Activated CD4-positive, alpha-beta T cell treated with anti-CD3 and anti-CD28 coated beads, Interleukin-2, amount 50 U/mL, for 48 hours (primary cell): ENCODE measurements at regions not wholly inside any gene's neighbourhood (a gene's known extent, or its start where the extent isn't known, plus 50 kb on each side); places are given as distances from the start of the nearest gene placed in this dataset.
"Not testable (repeated sequence)": the region's sequence is repeated elsewhere in the genome, so short reads cannot be mapped to it uniquely, and the experiment has no call there.

ENCODE experiments used
- DNase-seq, 2 experiments: peaks; one replicate each; pipeline ENCODE4 v3.0.0-alpha.2; 2020

DNA sequence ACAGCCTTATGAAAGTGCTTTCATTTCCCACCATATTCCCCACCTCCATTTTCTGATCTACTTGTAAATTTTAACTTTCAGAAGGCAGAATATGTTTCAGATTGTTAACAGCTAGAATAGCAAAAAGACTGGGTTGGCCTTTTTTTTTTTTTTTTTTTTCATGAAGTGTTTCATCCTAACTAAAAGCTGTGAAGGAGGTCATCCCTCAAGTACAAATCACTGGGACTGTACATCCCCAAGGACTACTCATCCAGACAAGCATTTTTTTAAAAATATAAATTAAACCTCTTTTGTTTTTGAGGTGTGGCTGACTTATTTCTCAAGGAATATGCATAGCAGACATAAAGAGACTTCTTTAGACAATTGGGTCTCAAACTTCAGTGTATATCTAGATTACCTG, 542.1 kb upstream of the TUSC1 start:
- no peak for DNase-seq

DNA sequence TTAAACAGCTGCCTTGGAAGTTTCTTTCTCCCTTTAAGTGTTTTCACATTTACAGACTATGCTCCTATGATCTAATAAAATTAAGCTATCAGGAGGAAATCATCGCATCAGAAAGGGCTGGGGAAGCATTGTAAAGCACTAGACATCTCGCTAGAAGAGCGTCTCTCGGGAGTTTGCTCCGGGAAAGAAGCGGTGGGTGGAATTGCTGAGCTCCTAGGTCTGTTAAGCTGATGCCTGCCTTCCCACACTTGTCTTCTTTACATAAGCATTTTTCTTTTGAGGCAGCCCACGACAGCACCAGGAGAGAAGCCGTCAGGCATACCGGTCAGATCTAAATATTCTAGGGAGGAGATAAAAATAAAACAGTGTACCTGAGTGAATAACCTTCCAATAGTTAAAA, 541.7 kb upstream of the TUSC1 start:
- no peak for DNase-seq

DNA sequence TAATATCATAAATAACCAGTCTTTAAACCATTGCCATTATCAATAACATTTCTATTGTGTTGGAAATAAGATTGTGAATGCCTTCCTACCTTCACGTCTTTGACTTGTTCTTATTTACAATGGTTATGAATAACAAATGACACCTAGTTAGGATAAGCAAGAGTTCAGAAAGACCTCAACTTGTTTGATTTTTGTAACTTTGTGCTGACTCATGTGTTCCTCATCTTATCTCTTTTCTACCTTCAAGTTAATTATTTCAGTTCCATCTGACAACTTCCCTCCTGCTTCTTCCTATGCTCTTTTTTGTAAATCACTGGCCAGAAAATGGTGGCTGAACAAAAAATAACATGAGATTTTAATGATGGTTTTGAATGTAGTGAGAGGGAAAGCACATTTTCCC, 538.5 kb upstream of the TUSC1 start:
- DNase-seq = no peak

DNA sequence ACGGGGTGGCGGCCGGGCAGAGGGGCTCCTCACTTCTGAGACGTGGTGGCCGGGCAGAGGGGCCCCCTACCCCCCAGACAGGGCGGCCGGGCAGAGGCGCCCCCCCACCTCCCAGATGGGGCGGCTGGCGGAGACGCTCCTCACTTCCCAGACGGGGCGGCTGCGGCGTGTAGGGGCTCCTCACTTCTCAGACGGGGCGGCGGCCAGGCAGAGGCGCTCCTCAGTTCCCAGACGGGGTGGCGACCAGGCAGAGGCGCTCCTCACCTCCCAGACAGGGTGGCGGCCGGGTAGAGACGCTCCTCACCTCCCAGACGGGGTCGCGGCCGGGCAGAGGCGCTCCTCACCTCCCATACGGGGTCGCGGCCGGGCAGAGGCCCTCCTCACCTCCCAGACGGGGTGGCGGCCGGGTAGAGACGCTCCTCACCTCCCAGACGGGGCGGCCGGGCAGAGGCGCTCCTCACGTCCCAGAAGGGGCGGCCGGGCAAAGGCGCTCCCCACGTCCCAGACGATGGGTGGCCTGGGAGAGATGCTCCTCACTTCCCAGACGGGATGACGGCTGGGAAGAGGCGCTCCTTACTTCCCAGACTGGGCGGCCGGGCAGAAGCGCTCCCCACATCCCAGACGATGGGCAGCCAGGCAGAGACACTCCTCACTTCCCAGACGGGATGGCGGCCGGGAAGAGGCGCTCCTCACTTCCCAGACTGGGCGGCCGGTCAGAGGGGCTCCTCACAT, 536.6 kb upstream of the TUSC1 start:
- not testable (repeated sequence) for DNase-seq

DNA sequence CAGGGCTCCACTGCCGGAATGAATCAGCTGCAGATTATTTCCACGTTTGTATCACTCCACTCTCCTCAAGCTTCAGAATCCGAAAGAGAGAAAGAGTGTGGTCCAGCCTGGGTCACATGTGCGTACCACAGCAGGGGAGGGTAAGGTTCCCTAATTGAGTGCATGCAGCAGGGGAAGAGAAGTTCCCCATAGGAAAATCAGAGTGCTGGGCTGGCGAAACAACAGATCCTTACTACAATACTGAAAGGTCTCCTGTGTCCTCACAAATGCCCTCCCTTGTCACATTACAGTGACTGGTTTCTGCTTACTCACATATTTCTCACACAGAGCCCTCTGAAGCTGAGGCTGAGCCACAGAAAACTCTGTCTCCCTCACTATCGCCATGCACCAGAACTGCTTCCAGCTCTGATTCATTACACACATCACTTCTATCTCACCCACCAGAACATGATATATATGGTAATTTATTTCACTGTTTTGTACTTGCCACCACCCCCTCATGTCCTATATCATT, 532.2 kb upstream of the TUSC1 start:
- no peak for DNase-seq

DNA sequence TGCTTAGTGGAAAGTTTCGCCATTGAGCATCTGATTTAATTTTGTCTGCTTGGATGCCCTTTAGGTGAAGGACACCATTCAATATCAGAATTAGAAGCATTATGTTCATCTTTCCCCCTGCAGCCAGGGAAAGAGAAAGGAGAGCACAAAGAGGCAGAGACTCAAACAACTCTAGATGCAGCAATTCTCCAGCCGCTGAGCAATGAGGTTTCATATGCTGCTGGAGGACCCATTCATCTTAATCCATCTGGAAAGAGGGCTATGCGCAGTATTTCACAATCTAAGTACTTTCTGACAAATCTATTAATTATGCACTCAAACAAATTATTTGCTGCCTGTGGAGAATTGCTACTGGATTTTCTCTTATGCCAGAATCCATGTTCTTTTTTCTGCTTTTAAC, 527.0 kb upstream of the TUSC1 start:
- no peak for DNase-seq

DNA sequence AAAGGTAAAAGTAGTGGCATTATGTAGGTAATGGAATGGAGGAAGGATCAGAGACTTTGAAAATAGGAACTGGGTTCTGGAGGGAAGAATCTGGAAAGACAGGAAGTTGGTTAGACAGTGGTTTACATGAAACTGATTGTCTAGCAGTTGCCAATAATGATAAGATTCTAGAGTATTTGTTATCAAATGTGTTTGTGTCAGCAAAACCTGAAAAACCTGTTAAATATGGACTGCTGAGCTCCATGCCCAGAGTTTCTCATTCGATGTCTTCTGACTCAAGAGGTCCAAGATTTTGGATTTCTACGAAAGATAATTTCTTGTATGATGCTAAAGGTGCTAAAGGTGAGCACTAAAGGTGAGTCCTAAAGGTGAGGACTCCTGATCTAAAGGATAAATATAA, 515.0 kb upstream of the TUSC1 start:
- no peak for DNase-seq

DNA sequence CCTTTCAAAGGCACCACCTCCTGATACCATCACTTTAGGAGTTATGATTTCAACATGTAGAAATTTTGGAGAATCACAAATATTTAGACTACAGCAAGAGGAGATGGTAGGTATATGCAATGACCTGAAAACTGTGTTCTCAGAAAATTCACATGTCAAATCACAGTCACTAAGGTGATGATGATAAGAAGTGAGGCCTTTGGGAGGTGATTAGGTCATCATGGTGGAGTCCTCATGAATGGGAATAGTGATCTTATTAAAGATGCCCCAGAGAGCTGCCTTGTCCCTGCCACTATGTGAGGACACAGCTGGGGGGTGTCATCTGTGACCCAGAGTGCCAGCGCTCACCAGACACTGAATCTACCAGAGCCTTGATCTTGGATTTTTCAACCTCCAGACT, 513.5 kb upstream of the TUSC1 start:
- DNase-seq = no peak

DNA sequence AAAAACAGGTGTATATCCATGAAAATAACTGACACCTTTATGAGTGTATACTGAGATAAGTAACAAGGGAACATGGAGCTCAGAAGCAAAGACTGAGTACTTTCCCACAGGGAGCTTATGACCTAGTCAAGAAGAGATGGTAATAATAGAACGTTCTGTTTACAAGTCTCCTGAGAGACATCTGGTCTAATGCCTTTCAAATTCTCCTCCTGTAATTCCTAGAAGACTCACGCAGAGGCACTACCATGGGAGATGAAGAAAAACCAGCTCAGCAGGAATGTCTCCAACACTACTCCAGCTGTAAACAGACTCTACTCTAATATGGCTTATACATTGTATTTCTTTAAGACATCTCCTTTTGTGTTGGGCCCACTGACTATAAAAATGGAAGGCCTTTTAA, 503.6 kb upstream of the TUSC1 start:
- no peak for DNase-seq

DNA sequence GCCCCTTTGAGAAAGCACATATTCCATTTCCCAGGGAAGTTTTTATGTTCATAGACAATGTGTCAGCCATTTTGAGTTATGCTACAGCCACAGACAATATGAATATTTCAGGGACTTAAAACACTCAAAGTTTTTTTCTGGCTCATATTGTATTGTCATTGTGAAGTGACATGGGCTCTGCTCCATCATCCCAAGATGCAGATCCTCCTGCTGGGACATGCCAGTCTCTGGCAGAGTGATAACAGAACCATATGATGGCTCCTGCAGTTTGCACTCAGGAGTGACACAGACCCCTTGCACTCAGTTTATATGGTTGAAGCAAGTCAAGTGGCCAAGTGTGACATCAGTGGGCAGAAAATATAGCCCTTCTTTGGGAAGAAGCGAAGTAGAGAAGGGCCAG, 498.4 kb upstream of the TUSC1 start:
- no peak for DNase-seq

DNA sequence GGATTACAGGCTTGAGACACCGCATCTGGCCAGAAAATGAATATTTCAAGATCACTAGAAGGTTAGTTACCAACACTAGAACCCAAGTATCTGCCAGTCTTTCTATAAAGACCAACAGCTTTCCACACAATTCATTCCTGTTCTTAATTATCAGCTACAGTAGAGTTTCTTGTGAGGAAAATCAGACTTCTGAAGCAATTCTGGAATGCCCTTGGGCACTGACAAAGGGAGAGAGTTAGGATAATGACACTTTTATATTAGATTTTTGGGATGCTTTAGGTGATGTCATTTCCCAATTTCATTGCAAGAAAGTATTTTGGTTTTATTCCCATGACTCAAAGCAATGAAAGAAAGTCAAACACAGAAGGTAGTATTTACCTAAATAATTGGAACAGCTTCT, 497.0 kb upstream of the TUSC1 start:
- no peak for DNase-seq

DNA sequence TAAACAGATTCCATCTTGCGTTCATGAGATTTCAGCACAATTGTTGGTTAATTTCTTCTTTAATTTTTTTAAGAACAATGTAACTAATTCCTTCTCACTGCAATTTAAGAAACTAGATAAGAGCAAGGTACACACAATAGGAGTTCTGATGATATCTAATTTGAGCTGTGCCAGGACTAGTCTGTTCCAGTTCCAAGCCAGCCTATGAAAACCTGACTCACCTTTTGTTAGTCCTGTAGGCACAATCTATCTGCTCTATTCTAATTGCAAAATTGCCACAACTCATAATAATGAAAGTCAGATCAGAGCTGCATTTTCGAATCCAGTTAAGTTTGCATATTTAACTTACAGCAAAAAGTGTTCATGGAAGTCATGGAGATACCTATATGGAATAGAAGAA, 494.1 kb upstream of the TUSC1 start:
- DNase-seq = no peak

DNA sequence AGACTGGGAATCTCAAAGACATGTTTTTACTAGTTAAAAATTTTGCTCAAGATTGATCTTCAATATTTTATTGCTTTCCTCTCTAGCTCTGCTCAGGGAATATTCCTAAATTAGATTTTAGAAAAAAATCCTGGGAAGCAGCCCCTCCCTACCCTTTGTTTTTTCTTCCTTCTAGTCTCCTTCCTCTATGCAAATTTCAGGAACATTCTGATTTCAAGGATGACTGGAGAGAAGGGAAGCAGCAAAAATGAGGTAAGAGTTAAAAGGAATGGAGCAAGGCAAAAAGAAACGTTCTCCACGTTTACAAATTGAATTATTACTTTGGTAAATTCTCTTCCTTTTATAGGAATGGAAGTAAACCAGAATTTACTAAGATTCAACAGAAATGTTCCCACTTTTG, 493.4 kb upstream of the TUSC1 start:
- DNase-seq = no peak

DNA sequence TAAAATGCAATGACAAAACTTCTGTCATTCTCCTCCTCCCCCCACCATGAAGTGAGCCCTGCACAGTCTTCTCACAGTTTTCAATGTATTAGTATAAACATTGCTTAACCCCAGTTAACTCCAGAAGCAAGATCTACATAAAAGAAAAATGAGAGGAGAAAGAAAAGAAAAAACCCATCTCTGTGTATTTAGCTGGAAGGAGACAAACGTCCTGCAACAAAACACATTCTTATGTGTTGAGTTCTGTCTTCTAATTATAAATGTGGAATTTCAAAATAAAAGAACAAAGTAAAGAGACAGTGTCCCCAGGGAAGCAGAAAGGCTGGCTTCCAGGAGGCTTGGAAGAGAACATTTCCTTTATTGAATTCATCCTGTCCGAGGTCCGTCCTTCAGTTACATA, 491.9 kb upstream of the TUSC1 start:
- DNase-seq = no peak

DNA sequence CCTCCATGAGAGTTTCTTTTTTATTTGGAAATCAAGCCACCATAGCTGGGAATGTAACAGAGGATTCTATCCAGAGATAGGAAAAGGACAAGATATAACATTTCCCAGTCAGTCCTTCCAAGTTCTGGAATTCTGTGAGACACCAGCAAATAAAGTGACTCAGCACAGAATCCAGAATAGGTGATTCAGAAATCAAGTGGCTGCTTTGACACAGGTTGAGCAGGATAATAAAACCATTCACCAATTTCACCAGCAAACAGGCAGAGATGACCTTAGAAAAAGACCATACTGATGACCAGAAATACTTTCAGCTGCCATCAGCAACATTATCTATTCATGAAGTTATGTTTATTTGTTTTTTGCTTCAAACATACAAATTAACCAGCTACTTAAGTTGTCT, 491.5 kb upstream of the TUSC1 start:
- no peak for DNase-seq

DNA sequence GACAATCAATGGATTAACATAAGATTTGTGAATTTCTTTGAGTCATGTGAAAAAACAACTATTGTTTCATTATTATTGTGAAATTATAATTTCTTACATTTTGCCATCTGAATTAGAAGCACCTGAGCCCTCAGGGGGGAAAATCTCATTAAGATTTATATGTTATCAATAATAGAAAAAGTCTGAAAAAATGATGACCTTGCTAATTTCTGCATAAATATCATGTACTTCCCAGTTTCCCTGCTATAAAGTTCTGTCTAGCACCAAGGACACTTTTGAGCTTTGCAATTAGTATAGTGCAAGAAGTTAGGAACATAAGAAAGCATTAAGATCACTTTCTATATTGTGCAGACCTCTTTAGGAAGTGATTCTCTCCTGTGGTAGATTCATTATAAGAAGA, 488.3 kb upstream of the TUSC1 start:
- DNase-seq = no peak

DNA sequence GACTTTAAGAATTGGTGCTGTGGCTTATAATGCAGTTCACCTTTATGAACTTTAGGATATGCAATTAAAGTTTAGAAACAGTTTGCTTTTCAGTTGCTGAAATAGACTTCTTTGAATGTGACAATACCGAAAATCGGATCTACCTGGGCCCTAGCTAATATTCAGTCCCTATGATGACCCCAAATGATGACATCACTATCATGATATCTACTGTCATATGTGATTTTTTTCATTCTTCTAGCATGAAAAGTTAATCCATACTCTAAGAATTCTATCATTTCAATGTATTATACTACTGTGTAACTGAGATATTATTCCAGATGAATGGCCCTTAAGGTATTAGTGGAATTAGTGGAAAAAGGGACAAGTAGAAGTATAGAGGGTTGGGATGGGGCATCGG, 487.2 kb upstream of the TUSC1 start:
- no peak for DNase-seq

DNA sequence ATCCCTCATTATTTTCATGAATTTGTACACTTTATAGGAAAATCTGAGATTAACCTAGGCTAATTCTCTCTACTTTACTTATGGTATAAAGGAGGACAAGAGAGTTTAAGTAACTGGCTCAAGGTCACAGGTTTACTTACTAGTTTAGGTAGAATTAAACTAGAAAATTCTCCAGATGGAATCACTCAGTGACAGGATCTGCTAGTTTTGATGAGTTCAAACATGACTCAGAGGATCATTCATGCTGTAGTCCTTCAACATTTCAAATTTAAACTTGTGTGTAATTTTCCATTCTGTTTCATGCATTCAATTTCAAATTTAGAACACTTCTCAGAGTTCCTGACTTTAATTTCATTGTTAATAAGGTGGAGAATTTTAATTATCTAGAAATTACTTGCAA, 485.7 kb upstream of the TUSC1 start:
- no peak for DNase-seq

DNA sequence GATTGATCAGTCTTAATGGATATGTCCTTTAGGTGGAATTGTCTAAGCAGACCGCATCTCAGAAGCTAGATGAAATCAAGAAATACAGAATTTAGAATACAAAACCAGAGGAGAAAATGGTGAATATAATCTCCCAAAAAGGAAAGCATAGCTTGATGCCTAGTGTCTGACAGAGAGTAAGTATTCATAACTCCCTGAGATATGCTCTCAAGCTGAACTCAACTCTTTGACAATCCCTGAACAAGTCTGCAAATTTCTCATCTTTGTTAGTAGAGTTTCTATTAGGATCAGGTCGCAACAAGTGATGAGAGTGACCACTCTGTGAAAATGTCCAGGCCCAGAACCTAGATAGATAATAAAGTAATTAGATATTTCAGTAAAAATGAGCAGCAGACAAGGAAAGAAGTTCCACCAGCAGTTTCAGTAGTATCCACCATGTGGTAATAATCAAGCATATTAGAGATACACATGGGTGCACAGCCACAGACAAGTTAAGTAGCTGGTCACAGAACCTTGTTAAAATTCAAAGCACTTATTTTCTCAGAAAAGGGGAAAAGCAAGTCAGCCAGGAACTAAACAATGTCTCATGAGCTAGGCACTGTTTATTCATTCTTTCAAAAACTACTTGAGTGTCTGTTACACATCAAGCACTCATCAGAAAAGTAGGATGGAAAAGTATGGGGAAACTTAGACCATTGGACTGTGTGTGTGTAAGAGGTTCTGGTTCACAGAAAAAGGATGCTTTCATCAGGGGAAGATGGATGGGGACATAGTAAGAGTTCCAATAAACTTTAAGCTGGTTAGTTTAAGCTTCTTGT, 481.5 kb upstream of the TUSC1 start:
- DNase-seq = no peak

DNA sequence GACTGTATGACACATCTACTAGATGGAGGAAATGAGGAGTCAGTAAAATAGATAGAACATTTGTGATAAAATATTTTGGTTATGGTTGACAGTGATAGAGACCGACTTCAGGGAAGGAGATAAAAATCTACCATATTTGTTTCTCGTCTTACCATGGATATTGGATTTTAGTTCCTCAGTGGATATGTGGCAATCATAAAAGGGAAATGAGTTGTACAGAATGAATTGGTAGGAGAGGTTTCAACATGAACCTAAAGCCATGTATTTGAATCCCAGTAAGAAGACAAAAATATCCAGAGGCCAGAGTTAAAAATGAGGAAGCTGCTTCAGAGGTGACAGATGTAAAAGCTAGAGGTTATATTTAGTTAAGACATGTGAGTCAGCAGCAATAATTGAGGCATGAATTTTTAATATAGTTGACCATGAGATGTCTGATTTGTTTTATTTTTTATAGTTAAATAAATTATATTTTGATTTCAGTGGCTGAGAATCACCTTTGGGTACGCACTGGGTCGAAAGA, 480.4 kb upstream of the TUSC1 start:
- no peak for DNase-seq

DNA sequence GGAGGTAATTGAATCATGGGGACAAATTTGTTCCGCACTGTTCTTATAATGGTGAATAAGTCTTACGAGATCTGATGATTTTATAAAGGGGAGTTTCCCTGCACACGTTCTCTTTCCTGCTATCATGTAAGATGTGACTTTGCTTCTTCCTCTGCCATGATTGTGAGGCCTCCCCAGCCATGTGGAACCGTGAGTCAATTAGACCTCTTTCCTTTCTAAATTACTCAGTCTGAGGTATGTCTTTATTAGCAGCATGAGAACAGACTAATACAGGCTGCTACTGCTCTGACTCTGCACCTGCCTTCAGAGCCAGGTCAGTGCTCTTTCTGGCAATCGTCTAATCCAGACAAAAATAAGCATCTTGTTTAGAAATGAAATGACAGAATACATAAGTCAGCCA, 479.2 kb upstream of the TUSC1 start:
- no peak for DNase-seq

DNA sequence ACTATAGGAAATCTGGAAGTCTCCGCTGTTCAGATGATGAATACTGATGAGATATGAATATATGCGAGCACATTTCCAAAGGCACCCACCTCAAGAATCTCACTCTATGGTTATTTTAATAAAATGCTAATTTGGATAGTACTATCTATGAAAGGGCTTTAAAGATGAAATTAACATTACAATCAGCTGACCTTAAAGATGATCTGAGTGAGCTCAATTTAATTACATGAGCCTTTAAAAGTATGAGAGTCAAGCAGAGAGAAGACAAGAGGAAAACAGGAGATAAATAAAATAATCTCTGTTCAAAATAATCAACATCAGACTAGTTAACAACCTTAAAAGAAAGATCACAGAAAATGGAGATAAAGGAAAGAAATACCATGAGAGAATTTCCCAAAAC, 474.1 kb upstream of the TUSC1 start:
- no peak for DNase-seq

DNA sequence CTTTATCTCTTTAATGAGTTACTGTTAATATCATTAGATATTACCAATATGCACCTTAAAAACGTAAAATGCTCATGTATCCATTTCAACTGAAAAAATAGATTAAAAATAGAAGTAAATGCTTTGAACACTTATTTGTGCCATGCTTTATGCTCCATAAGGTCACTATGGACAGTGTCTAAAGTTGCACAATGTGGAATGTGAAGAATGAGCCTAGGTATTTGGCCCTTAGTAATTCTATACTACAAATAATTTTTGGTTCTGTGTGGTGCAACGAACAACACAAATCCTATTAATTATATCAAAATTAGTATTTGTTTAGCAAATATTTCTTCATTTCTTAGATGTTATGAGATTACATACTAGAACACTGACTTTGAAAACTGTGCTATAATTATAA, 469.9 kb upstream of the TUSC1 start:
- DNase-seq = no peak

DNA sequence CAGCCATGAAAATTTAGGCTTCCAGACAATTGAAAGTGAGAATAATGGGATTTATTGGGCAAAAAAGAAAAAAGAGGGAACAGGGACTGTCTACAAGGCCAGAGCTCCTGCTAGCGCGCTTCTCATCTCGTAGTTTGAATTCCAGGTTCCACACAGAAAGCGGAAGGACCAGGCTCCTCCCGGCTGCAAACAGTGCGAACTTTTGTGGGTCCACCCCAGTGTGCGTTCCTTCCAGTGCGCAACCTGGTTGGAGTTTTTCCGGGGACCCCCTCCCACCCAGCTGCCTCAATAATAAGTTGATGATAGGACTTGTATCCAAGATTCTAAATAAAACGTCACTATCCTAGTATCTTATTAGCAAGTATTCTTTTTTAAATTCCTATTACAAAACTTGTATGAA, 467.7 kb upstream of the TUSC1 start:
- no peak for DNase-seq
